Rectal smooth muscle tissue (tissue), 1 donor: ENCODE measurements at regions not wholly inside any gene's neighbourhood (a gene's known extent, or its start where the extent isn't known, plus 50 kb on each side); places are given as distances from the start of the nearest gene placed in this dataset.

Experiments
- H3K27ac ChIP-seq: one replicate; pipeline ENCODE4 v1.7.0; 2013; ENCODE audit warnings: low read depth, low read length, inconsistent platforms
- H3K27me3 ChIP-seq: one replicate; pipeline ENCODE4 v1.7.0; 2013; ENCODE audit warnings: low read length; ENCODE audit not compliant: control insufficient read depth, insufficient read depth
- H3K36me3 ChIP-seq: one replicate; pipeline ENCODE4 v1.7.0; 2013; ENCODE audit warnings: low read length; ENCODE audit not compliant: control insufficient read depth, insufficient read depth
- H3K4me1 ChIP-seq: one replicate; pipeline ENCODE4 v1.7.0; 2013; ENCODE audit warnings: low read length; ENCODE audit not compliant: control insufficient read depth, insufficient read depth
- H3K4me3 ChIP-seq: one replicate; pipeline ENCODE4 v1.7.0; 2013; ENCODE audit warnings: low read length
- H3K9ac ChIP-seq: one replicate; pipeline ENCODE4 v1.7.0; 2013; ENCODE audit warnings: low read length

DNA sequence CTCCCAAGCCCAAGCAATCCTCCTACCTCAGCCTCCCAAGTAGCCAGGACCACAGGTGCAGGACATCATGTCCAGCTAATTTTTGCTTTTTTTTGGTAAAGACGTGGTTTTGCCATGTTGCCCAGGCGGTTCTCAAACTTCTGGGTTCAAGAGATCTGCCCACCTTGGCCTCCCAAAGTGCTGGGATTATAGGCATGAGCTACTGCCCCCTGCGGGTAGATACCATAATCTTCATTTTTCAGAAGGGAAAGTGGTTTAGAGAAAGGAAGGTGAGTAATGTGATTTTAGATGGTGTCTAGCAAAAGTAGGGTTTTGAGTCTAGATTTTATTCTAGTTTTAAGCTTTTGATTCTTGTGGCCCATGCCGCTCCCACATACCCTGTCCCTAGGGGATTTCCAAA is 205.3 kb upstream of the CLNK start:
- no peak overlapping the region for H3K9ac ChIP-seq
- no peak overlapping the region for H3K4me3 ChIP-seq
- H3K36me3 ChIP-seq: no peaks in the 10 kb centered on the region
- no peaks in the 10 kb centered on the region for H3K27me3 ChIP-seq
- peaks cover 2% of the 10 kb centered on the region for H3K4me1 ChIP-seq
- H3K27ac ChIP-seq: no peak overlapping the region

DNA sequence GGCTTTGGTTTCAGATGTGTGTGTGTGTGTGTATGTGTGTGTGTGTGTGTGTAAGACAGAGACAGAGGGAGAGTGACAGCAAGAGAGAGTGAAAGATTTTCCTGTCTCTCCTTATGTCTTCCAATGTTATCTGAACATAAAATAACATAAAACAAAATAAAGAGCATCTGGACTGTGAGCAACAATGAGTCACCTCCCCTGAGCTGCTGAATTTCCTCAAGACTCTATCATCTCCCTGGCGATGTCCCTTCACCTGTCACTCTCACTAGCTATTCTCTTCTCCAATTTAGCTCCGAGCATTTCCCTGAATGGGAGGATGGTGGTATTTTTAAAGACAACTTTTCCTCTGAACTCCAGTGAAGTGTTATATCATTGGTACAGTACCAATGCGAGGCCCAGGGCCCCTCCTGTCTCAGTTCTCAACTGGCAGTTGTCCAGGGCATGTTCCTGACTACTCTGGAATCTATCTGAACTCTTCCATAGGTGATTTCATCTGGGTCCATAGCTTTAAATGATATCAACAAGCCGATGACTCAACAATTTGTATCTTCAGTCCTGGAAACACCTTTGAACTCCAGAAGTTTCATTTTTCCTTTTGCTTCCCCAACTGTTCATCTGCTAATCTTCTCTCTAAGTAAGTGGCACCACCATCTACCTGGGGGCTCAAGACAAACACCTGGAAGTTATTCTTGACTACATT is 195.0 kb upstream of the CLNK start:
- Histone ChIP-seq H3K9ac (no peak overlapping the region), H3K36me3 (no peaks in the 10 kb centered on the region), H3K27ac (no peak overlapping the region), H3K27me3 (no peaks in the 10 kb centered on the region), H3K4me1 (no peaks in the 10 kb centered on the region), H3K4me3 (no peak overlapping the region)

GRCh38 chr4:10878861-10879260 is 194.3 kb upstream of the CLNK start:
- no peak overlapping the region for H3K4me3 ChIP-seq
- no peaks in the 10 kb centered on the region for H3K36me3 ChIP-seq
- H3K4me1 ChIP-seq: no peaks in the 10 kb centered on the region
- no peak overlapping the region for H3K27ac ChIP-seq
- no peaks in the 10 kb centered on the region for H3K27me3 ChIP-seq
- H3K9ac ChIP-seq: no peak overlapping the region

DNA sequence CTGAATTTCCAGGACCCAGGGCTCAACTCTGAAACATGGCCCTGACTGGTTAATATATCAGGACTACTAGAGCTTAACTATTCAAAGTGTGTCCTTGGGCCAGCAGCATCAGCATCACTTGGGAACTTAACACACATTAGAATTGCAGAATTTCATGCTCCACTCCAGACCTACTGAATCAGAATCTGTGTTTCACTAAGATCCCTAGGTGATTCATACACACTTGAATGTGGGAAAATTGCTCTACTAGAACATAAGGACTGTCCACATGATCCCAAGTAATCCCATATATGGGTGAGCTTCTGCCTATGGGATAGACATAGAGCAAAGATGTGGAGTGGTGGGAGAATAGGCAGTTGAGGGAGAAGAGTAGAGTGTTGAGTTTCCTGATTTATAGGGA is 192.5 kb upstream of the CLNK start:
- no peak overlapping the region for H3K4me3 ChIP-seq
- H3K27ac ChIP-seq: no peak overlapping the region

DNA sequence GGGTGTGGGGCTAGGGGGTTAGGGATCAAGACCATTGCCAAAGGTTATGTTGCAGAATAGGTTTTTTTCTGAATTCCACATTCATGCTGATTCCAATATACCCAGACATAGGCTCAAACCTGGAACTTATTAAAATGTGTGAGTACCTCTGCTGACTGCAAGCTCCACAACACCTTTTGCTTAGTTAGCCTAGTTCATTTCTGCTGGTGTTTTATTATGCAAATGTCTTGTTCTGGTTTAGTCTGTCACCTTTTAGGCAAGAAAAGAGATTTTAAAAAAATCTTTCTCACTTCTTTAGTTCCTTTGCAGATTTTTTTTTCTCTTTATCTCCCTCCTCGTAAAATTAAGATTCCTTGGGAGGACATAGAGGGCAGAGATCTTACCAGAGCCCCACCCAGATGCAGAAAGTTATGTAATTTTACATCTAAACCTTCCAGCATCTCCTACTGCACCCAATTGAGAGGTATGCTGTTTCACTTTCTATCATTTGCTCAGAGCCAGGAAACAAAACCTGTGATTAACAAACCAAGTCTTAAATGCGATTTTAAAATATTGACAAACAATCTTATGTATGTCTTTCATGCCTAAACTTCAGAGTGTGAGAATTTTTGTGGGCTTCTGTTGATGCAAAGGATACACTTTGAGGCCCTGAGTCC is 190.7 kb upstream of the CLNK start:
- Histone ChIP-seq H3K36me3 (no peaks in the 10 kb centered on the region), H3K4me3 (no peak overlapping the region), H3K27ac (no peak overlapping the region), H3K9ac (no peak overlapping the region), H3K27me3 (no peaks in the 10 kb centered on the region), H3K4me1 (no peaks in the 10 kb centered on the region)

More for the DNA sequence above, 192.5 kb upstream of the CLNK start:
- Histone ChIP-seq H3K27me3 (no peaks in the 10 kb centered on the region), H3K4me1 (no peaks in the 10 kb centered on the region), H3K36me3 (no peaks in the 10 kb centered on the region), H3K9ac (no peak overlapping the region)

GRCh38 chr4:10873809-10874208 is 189.2 kb upstream of the CLNK start:
- no peaks in the 10 kb centered on the region for H3K4me1 ChIP-seq
- H3K9ac ChIP-seq: no peak overlapping the region
- H3K4me3 ChIP-seq: no peak overlapping the region
- H3K27ac ChIP-seq: no peak overlapping the region
- H3K27me3 ChIP-seq: no peaks in the 10 kb centered on the region
- H3K36me3 ChIP-seq: no peaks in the 10 kb centered on the region

DNA sequence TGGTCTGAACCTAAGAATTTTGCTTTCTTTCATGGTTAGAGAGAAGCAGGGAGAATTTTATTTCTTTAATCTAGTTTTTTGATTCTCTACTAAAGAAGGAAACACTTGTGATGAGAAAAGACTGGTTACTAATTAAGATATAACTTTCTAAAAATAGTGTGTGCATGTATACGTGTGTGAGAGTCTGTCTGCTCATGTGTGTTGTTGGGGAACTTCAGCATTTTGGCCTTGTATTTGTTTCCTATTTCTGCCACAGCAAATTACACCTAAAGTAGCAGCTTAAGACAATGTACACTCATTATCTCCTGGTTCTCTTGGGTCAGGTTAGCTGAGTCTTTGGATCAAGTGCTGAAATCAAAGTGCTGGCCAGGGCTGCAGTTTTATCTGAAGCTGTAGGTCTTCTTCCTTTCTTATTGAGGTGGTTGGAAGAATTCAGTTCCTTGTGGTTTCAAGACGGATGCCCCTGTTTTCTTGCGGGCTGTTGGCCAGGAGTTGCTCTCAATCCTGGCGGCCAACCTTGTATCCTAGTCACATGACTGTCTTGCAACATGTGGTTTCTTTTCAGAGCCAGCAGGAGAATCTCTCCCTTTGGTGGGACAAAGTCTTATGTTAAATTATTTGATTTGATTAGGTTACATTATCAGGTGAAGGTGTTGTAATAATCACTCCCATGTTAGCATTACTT is 188.4 kb upstream of the CLNK start:
- Histone ChIP-seq H3K36me3 (no peaks in the 10 kb centered on the region), H3K4me3 (no peak overlapping the region), H3K27ac (no peak overlapping the region), H3K27me3 (no peaks in the 10 kb centered on the region), H3K4me1 (no peaks in the 10 kb centered on the region), H3K9ac (no peak overlapping the region)

- H3K27ac ChIP-seq: no peak overlapping the region
- H3K4me3 ChIP-seq: no peak overlapping the region
- H3K36me3 ChIP-seq: no peaks in the 10 kb centered on the region
- no peaks in the 10 kb centered on the region for H3K4me1 ChIP-seq
- H3K27me3 ChIP-seq: no peaks in the 10 kb centered on the region
- no peak overlapping the region for H3K9ac ChIP-seq
These were observed 182.1 kb upstream of the CLNK start for GRCh38 chr4:10866666-10867065.

- Histone ChIP-seq H3K27me3 (no peaks in the 10 kb centered on the region), H3K4me3 (no peak overlapping the region), H3K27ac (no peak overlapping the region), H3K4me1 (no peaks in the 10 kb centered on the region), H3K9ac (no peak overlapping the region), H3K36me3 (no peaks in the 10 kb centered on the region)
These were observed 176.5 kb upstream of the CLNK start for GRCh38 chr4:10861036-10861435.

DNA sequence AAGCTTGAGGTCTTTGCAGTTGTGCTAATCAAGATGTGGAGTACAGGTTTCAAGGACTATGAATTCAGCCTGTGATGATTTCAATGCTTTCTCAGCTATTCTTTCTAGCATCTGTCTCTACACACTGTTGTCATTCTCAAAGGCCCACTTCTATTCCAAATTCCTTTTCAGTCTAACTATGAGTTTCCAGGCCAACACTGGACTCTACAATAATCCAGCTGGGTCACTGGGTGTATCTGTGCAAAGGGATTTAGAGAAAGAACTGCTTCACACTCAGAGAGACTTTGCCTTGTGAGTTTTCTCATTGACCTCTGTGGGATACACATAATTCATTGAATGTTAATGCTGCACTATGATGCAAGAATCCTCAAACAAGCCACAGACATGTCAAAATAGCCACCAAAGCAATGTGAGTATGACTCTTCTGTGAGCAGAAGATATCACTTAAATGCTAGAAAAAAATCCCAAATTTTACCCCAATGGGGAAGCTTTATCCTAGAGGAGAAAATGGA is 171.8 kb upstream of the CLNK start:
- Histone ChIP-seq H3K36me3 (no peaks in the 10 kb centered on the region), H3K27ac (no peak overlapping the region), H3K4me3 (no peak overlapping the region), H3K4me1 (no peaks in the 10 kb centered on the region), H3K9ac (no peak overlapping the region), H3K27me3 (no peaks in the 10 kb centered on the region)

DNA sequence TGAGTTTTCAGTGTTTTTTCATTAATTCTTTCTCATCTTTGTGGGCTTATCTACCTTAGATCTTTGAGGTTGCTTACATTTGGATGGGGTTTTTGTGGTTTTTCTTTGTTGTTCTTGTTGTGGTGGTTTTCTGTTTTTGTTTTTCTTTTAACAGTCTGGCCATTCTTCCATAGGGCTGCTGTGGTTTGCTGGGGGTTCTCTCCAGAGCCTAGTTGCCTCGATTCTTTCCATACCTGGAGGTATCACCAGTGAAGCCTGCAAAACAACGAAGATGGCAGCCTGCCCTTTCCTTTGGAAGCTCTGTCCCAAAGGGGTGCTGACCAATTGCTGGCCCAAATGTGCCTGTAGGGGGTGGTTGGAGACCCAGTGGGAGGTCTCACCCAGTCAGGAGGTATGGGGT is 168.6 kb upstream of the CLNK start:
- Histone ChIP-seq H3K27ac (no peak overlapping the region), H3K4me1 (no peaks in the 10 kb centered on the region), H3K27me3 (no peaks in the 10 kb centered on the region), H3K9ac (no peak overlapping the region), H3K36me3 (no peaks in the 10 kb centered on the region), H3K4me3 (no peak overlapping the region)

DNA sequence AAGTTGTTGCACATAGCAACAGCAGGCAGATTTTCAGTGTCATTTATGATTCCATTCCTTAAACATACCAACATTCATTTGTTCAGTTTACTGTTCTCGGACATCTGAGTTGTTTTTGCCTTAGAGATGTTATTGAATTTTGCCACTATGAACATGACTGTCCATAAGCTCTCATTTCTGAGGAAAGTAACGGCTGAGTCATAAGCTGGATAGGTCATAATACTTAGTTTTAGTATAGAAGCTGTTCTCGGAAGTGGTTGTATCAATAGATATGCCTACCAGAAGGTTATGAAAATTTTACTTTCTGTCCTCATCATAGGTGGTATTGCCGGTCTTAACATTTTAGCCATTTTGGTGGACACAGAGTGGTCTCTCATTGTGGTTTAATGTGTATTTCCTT is 157.1 kb upstream of the CLNK start:
- no peaks in the 10 kb centered on the region for H3K36me3 ChIP-seq
- H3K4me3 ChIP-seq: no peak overlapping the region
- no peaks in the 10 kb centered on the region for H3K4me1 ChIP-seq

More for the DNA sequence above, 157.1 kb upstream of the CLNK start:
- Histone ChIP-seq H3K27ac (no peak overlapping the region), H3K9ac (no peak overlapping the region), H3K27me3 (no peaks in the 10 kb centered on the region)
